Pons (tissue), 1 donor: ENCODE measurements at regions not wholly inside any gene's neighbourhood (a gene's known extent, or its start where the extent isn't known, plus 50 kb on each side); places are given as distances from the start of the nearest gene placed in this dataset.

Experiments
- DNase-seq: peaks from one replicate; pipeline ENCODE4 v3.0.0-alpha.2; 2016; ENCODE audit warnings: low spot score

DNA sequence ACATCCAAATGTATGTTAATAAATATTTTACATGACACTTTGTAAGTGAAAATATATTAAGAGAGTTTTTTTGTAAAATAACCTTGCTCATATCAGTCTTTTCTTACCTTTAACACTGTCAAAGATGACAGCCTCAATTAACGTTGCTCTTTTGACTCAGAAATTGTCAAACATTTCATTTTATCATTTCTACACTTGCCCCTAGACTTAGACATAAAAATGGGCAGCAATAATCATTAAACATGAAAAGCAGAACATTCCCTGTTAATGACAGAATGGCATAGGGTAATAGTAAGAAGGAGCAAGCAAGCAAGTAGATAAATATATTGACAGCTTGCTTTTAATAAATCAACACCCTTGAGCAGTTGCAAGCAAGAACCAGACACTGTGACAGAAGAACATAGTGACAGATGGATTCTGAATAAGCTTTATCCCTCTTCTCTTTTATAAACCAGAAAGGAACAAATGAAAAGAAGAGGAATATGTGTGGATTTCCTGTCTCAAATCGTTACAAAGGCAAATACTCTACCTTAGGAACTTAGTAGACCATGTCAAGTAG is 796.0 kb upstream of the CHD1 start:
- no peak for DNase-seq

GRCh38 chr5:99721506-99721905 is 792.7 kb upstream of the CHD1 start:
- DNase-seq = no peak

- no peak for DNase-seq
Measured at GRCh38 chr5:99715921-99716320, 787.1 kb upstream of the CHD1 start.

DNA sequence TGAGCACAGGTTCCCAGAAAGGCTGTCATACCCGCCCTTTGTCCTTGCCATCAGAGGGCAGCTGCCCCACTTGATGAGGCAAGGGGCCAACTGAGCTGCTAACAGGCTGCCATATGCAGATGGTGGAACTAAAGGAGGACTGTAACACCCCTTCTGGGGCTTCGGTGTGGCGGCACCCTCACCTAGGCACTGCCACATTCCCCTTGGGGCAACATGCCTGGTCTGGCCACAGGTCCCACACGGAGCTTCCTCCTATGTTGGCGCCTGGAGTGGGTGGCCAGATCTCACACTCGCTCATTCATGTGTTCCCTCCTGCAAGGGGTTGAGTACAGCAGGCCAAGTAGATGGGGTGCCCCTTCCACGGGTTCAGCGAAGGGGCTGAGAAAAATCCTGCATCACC is 777.4 kb upstream of the CHD1 start:
- no peak for DNase-seq

- no peak for DNase-seq
Measured at GRCh38 chr5:99702565-99702964, 773.8 kb upstream of the CHD1 start.

- DNase-seq = no peak
Measured at GRCh38 chr5:99694884-99695283, 766.1 kb upstream of the CHD1 start.

DNA sequence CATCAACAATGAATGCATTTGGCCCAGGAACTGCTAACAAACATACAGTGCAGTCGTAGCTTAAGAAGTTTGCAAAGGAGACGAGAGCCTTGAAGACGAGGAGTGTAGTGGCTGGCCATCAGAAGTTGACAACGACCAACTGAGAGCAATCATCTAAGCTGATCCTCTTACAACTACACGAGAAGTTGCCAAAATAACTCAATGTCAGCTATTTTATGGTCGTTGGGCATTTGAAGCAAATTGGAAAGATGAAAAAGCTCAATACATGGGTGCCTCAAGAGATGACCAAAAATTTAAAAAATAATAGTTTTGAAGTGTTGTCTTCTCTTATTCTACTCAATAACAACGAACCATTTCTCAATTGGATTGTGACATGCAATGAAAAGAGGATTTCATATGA is 757.7 kb upstream of the CHD1 start:
- DNase-seq = no peak

- no peak for DNase-seq
Measured at GRCh38 chr5:99675974-99676373, 747.2 kb upstream of the CHD1 start.

DNA sequence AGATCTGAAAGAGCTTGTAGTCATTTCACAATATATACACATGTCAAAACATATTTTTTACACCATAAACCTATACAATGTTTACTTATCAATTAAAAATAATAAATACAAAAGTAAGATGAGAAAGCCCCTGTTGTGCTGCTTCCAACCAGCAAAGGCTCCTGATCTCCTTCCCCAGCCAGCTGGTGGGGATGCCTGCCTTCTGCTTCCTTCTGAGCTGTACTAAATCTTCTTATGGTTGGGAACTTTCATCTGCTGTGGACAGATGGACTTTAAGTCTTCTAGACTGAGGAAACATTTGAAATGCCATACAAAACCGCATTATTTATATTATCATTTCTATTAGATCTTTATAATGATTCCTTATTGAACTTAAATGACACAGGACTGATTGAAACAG is 745.3 kb upstream of the CHD1 start:
- DNase-seq = no peak

DNA sequence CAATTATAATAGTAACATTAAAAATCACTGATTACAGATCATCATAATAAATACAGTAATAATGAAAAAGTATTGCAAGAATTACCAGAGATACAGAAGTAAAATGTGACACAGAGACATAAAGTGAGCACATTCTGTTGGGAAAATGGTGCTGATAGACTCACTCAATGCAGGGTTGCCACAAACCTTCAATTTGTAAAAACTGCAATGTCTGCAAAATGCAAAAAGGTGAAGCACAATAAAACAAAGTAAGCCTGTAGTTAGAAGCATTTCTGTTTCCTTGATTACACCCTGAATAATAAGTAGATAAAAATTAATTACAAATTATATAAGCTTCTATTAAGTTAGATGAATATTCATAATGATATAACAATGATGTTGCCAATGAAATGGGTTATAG is 736.2 kb upstream of the CHD1 start:
- DNase-seq = no peak

DNA sequence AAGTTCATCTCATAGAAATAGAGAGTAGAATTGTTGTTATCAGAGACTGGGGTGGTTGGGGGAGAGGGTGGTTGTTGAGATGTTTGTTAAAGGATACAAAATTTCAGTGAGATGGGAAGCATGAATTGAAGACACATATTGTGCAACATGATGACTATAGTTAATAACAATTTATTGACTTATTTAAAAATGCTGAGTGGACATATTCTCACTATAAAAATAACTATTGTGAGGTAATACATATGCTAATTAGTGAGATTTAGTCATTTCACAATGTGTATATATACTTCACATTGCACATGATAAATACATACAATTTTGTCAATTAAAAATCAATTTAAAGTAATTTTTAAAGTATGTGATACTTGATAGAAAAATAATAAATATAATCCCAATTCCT is 722.5 kb upstream of the CHD1 start:
- no peak for DNase-seq

DNA sequence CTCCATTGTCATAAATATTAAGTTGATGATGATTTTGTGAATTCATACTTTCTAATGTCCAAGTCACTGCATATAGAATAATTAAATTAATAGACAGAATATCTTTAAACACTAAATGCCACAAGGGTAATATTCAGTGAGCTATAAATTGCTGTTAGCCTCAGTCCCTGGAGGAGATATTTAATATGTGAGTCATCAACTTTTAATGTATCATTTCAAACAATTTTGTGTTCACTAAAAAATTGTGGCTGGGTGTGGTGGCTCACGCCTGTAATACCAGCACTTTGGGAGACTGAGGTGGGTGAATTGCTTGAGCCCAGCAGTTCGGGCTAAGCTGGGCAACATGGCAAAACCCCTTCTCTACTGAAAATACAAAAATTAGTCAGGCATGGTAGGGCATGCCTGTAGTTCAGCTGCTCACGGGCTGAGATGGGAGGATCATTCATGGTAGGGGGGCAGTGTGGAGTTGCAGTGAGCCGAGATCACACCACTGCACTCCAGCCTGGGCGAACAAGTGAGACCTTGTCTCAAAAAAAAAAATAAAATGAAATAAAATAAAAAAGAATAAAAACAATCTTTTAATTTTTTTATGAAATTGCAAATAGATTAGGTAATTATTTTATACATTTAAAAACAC is 717.3 kb upstream of the CHD1 start:
- no peak for DNase-seq

GRCh38 chr5:99644822-99645221 is 716.0 kb upstream of the CHD1 start:
- DNase-seq = no peak

DNA sequence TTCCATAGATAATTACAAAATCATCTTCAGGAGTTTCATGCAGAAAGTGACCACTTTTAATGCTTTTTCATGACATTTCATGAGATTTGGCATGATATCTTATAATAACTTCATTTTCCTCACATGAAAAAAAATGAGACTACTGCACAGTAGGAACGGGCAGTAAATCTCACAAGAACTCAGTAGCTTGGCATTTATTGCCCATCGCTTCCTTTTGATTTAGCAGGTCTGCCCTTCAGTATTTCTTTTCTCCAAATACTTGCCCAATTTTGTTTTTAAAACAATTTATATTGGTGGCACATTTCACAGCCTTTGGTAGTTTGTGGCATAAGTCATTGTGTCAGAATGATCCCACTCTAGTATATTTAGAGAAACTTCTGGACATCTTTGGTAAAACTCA is 711.8 kb upstream of the CHD1 start:
- no peak for DNase-seq

DNA sequence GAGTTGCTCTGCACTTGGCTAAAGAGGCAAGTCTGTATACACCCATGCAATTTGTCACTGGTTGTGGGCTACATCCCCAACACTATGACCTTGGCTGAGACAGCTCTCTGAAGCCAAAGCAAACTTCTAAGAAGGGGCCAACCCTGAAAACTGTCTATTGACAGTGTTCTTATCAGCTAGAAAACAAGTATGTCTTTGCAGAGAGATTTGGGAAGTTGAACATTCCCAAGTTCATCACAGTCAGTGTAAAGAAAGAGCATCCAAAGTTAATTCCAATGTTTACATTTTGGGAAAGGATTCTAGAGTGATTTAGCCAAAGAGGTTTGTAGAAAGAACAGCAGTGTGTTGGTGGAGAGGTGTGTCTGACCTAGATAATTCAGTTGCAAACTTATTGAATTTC is 711.1 kb upstream of the CHD1 start:
- DNase-seq = no peak

DNA sequence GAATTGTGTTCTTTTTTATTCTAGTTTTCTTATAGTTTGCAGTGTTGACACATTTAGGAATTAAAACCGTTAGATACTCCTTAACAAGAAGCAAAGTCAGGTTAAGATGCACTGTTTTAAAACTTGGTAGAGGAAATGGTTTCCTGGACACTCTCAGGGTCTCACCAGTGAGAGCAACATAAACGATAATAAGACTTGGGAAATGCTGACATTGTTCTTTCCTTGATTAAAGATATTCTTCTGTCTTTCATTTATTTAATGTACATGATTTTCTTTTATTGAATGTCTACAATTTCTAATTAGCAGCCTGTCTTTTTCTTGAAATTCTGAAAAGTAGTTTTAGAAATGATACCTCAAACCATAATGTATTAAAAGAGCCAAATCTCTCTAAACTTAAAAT is 707.9 kb upstream of the CHD1 start:
- DNase-seq = no peak

DNA sequence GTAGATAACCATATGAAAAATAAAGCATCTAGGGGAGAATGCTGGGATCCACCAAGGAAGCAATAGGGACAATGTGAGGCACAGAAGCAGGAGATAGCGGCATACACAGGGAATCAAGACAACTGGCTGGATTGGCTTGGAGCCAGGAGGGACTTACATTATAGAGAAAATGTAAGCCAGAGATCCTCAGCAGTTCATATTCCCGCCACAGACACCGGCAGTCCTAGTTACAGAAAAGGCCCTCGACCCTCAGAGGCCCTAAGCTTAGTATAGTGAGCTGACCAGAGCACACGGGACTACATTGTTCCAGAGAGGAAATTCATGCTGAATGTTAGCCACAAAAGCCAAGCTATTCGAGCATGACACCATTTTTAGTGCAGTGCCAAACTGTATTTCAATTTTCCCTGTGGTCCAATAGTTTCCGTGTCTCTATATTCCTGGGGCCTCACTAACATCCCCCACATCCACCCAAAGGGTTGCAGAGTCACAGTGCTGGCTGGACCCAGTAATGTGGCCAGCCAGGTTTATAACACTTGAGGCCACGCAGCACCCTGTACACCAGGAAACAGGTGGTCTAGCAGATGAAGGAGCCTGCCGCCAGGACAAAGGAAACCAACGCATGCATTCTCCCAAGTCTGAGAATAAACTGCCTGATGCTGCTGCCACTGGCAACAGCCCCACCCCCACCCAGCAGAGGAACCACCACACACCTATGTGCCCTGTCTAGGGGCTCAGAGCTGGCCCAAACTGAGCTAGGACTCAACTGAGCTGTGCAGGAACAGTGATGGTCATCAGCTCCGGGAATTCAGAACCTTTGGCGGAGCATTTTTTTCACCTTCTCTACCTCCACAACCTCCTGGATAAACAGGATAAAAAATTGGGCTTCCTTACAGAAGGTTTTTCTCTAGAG is 693.2 kb upstream of the CHD1 start:
- no peak for DNase-seq

DNA sequence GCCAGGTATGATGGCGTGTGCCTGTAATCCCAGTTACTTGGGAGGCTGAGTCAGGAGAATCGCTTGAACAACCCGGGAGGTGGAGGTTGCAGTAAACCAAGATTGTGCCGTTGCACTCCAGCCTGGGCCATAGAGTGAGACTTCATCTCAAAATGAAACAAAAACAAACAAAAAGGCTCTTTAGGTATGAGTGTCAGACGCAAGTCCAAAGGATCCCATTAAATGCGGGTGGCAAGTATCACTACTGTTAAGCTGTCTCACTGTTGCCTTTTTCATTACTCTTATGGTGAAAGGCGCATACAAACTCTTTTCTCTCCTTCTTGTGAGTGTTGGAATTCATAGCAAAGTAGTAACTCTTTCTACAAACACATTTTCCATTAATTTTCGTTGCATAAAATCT is 688.5 kb upstream of the CHD1 start:
- DNase-seq = no peak

DNA sequence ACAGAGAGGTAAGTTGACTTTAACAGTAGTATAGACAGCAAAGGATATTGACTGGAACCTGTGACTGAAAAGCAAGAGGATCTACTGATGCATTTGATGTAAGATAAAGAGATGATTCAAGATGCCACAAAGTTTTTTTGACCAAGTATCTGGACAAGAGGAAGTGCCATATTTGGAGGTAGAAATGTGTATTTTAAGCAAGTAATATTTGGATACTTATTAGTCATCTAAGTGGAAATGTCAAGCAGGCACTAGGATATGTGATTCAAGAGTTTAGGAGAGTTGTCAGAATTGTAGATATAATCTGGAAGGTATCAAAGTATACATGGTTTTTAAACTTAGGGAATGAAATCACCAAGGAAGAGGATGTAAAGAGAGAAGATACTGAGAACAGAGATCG is 686.1 kb upstream of the CHD1 start:
- DNase-seq = no peak

DNA sequence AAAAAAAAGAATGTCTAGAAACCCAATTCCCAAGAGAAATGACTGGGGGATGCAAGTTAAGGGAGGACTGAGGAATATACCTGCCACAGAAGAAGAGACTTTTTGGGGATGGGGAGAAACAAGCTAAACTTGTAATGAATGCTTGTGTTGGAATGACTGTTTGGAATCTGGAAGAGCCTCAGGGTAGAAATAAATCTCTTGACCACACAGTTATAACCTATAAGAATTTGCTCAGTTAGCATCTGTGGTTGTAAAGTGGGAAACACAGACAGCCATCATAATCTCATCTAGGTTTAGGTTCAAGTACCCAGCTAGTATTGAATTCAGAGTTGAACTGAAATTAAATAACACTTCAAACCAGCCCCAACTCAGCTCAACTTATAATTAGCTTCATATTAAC is 678.3 kb upstream of the CHD1 start:
- no peak for DNase-seq

DNA sequence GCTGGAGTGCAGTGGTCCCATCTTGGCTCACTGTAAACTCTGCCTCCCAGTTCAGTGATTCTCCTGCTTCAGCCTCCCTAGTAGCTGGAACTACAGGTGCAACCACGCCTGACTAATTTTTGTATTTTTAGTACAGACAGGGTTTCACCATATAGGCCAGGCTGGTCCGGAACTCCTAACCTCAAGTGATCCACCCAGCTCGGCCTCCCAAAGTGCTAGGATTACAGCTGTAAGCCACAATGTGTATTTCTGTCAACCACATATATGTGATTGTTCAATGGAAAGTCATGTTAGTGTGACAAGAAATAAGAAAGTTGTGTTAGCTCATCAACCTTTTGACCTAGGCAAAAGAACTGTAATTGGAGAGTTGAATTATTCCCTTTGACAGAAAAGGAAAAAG is 677.1 kb upstream of the CHD1 start:
- DNase-seq = no peak

DNA sequence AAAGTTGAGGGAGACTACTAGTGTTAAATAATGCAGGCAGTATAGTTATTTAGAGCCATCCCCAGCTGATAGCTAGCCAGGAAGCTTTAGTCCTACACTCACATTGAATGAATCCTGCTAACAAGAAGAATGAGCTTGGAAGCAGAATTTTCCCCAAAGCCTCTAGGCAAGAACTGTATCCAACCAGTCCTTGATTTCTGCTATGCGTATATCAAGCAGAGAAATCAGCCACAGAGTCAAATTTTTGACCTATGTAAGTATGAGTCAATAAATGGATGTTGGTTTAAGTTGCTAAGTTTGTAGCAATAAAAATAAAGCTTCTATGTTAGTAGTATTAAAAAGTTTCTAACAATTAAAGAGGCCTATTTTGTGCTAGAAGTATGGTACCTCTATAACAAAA is 672.1 kb upstream of the CHD1 start:
- DNase-seq = no peak

GRCh38 chr5:99590806-99591205 is 662.0 kb upstream of the CHD1 start:
- no peak for DNase-seq

DNA sequence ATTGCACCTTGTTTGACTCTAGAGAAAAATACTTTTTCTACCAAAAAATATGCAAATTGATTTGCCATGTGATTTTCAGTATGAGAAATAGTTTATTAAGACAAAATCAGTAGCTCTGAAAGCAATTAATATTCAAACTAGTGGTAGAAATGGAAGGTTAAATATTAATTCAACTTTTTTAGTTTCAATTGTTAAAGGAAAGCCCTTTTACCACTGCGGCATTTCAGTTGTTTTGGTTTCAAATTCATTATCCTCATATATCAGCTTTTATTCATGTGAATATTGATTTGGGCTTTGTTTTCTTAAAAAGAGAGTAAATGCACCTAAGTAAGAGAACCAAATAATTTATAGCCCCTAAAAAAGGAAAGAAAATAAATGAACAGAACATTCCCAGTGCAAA is 660.6 kb upstream of the CHD1 start:
- DNase-seq = no peak
